HuH-7 (cell line): ENCODE measurements at regions not wholly inside any gene's neighbourhood (a gene's known extent, or its start where the extent isn't known, plus 50 kb on each side); places are given as distances from the start of the nearest gene placed in this dataset.
"Not testable (repeated sequence)": the region's sequence is repeated elsewhere in the genome, so short reads cannot be mapped to it uniquely, and the experiment has no call there.

Source experiments
- DNase-seq: peaks from one replicate; pipeline ENCODE4 v3.0.0; 2011; ENCODE audit warnings: low spot score

DNA sequence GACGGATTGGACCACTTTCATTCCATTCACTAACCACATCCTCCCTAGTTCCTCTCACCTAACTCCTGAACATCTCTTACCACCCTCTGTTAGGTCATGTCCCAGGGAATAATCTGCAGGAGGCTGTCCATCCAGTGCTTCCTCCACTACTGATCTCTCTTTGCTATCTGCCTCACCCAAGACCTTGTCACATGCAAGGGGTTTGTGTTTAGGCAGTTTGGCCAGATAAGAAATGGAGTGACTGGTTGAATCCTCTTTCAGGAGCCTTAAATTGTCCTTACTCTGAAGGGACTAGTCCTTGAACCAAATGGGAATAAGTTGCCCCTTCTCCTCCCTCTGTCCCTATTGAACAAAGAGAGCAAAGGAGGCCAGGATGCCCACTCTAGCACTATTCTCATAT lies 249.2 kb upstream of the BTG1 start:
- no peak for DNase-seq

DNA sequence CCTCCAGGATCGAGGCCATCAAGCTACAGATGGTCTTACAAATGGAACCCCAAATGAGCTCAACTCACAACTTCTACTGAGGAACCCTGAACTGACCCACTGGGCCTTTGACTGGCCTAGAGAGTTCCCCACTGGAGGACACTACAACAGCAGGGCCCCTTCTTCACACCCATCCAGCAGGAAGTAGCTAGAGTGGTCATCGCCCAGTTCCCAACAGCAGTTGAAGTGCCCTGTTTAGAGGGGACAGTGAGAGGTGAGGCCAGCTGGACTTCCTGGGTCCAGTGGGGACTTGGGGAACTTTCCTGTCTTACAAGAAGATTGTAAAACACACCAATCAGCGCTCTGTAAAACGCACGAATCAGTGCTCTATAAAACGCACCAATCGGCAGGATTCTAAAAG lies 247.9 kb upstream of the BTG1 start:
- no peak for DNase-seq

DNA sequence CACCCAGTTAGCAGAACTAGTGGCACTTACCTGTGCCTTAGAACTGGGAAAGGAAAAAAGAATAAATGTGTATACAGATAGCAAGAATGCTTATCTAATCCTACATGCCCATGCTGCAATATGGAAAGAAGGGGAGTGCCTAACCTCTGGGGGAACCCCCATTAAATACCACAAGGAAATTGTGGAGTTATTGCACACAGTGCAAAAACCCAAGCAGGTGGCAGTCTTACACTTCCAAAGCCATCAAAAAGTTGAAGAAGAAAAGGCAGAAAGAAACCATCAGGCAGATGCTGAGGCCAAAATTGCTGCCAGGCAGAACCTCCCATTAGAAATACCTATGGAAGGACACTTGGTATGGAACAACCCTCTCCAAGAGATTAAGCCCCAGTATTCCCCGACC lies 246.1 kb upstream of the BTG1 start:
- DNase-seq = not testable (repeated sequence)

DNA sequence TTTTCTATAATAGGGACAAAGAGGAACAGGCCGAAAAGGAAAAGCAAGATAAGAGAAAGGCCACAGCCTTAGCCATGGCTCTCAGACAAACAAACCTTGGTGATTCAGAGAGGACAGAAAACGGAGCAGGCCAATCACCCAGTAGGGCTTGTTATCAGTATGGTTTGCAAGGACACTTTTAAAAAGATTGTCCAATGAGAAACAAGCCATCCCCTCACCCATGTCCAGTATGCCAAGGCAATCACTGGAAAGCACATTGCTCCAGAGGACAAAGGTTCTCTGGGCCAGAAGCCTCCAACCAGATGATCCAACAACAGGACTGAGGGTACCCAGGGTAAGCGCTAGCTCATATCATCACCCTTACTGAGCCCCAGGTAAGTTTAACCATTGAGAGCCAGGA lies 243.8 kb upstream of the BTG1 start:
- DNase-seq = no peak

DNA sequence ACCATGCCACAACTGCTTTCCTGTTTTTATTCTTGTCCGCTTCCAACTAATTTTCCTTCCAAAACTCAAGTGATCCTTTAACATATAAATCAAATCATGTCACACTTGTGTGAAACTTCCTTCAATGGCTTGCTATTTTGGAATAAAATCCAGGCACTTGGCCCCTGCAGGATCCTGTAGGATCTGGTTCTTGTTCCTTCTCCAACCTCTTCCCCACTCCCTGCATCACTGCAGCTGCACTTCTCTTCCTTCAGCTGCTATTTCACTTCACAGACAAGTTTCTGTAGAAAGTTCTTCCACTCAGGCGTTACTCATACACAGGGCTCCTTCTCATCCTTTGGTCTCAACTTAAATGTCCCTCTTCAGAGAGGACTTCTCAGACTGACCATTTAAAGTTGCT lies 239.7 kb upstream of the BTG1 start:
- no peak for DNase-seq

DNA sequence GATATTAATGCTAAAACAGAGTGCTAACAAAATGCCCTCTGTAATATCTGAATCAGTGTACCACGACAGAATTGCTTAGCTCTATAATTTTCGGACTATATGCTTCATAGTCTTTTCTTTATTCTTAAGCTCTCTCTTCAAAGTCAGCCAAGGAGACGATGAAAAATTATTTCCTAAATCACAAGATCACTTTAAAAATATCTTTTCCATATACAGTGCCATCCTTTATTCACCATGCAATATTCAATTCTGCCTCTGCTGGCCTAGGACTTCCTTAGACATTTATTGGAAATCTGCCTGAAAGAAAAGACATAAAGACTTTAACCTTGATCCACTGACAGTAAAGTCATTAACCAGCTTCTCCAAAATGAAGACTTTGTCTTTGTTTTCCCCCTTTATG lies 238.9 kb upstream of the BTG1 start:
- DNase-seq = no peak

DNA sequence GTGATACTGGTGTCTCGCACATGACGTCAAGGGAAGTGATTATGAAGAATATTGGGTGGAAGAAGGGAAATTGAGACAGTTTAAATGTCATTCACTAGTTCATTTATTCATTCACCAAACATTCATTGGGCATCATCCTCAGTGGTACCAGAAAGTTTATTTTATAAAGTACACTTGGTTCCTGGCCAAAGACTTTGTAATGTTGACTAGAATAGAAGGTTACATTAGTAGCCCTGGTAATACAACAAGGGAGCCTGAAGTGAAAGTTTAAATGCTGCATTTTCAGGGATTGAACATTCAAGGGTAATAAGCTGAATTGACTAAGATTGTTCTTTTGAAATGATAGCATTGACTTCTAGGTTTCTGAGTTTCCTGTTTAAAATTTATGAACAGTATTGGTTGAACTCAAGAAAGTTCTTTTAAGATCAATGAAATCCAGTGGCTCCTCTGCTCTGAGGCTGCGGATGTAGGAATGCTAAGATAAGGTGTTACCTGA lies 236.8 kb upstream of the BTG1 start:
- DNase-seq = no peak

DNA sequence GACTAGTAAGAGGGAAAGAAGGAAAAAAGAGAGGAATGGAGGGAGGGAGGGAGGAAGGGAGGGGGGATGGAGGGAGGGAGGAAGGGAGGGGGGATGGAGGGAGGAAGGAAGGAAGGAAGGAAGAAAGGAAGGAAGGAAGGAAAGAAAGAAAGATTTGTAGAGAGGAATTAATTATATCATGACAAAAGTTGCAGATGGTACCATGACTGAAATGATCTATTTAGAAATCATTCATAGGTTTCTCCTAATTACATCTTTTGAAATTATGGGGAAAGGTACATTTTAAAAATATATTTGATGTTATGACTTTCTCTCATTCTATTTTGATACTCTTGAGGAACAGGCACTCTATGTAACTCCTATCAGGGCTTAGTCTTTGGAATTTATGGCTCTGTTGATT lies 236.2 kb upstream of the BTG1 start:
- no peak for DNase-seq

DNA sequence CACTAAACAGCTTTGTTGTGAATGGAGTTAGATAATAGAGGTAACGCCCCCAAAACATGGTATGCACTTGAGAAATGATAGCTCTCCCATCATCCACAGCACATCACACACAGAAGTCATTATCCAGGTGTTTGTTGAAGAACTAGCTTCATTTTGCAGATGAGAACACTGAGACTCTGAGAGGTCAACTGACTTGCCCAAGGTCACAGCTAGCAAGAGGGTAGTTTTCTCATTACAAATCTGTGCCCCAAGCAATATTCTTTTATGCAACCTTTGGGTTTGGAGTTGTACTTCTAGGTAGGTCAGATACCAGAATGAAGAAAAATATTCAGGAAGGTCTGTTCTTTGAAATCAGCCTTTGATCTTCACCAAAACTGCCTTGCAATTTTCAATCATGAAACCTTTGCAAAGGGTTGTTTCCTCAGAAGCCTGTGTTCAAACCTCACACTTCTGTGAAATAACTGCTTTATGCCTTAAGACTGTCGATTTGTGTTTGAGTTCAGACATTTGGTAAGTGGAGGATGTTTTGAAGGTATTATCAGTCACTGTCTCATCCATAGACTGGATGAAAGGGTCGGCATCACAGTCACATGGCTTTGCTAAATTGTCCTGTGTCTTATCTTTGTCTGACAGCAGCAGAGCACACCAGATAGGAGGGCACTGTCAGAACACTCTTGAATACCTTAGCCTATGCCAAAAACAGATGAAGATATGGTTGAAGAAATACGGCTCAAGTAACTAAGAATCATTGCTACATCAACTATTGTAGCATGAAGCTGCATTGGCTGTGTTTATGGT lies 233.2 kb upstream of the BTG1 start:
- DNase-seq = no peak

DNA sequence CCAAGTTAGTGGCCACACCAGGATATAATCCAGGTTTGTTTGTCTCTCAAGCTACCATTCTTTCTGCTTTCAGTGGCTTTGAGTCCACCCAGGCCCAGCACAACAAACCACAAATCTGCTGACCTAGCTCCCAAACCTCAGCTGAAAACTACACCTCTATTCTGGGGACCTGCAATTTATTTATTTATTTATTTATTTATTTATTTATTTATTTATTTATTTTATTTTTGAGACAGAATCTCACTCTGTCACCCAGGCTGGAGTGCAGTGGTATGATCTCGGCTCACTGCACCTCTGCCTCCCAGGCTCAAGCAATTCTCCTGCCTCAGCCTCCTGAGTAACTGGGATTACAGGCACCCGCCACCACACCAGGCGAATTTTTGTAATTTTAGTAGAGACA lies 229.9 kb upstream of the BTG1 start:
- DNase-seq = not testable (repeated sequence)

DNA sequence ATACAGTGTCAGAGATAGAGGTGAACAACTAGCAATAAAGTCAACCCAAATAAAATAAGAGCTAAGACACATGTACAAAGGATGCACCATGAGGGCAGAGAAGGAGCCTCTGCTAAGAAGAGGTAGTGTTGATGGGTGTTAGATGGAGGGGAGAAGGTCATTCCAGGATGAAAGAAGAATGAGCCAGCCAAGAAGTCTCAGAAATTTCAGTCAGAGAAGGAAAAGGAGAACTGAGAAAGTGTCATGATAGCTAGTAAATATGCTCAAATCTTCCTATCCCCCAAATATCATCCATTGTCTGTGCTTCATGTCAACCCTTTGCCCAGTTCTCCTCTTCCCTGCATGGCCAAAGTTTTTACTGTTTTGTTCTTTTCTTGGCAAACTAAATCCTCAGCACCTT lies 225.2 kb upstream of the BTG1 start:
- DNase-seq = no peak

DNA sequence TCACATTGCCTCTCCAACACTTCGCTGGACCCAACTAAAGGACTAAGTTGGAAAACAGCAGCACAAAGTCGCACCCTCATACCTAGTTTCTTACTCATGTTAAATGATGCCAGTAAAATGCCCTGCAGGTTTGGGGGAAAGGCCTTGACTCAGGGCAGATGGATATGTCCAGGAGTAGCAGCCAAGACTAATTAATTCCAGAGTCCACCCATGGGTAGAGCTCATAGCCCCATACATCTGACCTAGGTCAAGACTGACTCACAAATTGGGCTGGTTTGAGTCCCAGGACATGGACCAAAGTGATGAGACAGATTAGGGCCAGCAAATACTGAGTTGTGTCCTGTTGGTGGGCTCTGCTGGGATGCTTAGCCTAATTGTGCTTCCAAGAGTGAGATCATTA lies 224.0 kb upstream of the BTG1 start:
- no peak for DNase-seq

DNA sequence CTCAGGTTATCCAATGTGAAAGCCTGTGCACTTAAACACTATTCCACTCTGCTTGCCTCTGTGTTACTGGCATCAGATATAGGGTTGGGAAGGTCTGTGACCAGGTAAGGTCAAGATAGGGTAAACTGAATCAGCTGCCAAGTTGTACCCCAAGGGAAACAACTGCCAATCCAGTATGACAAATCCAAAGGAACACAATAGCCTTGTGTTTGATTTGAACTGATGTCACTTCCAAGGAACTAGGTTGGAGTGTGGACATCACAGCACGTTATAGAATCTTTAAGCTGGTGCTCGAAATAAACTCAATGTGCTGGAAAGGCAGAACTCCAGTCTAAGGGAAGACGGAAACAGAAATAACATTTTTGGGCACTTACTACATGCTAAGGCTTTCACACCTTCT lies 223.4 kb upstream of the BTG1 start:
- DNase-seq = no peak

DNA sequence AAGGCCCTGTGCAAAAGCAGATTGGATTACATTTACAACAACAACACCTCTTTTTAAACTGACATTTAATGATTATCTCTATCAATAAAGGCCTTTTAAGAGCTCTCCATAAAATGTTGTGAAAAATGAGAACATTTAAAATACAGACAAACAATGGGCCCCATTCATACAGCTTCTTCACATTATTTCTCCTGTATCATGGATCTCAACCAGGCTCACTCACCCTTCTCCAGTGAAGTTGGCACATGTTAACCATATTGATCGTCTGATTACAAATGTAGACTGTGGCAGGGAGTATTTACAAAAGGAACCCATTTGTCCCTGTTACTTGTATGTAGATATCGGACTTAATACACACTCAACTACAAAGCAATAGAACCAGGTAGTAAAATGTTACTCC lies 220.2 kb upstream of the BTG1 start:
- no peak for DNase-seq

DNA sequence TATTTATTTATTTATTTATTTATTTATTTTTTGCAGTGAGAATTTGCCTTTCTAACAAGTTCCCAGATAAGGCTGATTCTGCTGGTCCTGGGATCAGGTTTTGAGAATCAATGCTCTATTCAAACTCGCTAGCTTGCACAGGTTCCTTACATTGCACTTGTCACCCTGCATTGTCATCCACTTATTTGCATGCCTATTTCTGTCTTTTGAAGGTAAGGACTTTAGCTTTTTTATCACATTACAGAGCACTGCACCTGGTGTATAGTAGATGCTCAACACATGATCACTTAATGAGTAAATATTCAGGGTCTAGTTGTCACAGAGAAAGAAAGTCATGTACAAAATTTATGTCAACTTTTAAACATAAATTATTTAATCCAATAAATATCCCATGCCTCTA lies 219.7 kb upstream of the BTG1 start:
- no peak for DNase-seq

DNA sequence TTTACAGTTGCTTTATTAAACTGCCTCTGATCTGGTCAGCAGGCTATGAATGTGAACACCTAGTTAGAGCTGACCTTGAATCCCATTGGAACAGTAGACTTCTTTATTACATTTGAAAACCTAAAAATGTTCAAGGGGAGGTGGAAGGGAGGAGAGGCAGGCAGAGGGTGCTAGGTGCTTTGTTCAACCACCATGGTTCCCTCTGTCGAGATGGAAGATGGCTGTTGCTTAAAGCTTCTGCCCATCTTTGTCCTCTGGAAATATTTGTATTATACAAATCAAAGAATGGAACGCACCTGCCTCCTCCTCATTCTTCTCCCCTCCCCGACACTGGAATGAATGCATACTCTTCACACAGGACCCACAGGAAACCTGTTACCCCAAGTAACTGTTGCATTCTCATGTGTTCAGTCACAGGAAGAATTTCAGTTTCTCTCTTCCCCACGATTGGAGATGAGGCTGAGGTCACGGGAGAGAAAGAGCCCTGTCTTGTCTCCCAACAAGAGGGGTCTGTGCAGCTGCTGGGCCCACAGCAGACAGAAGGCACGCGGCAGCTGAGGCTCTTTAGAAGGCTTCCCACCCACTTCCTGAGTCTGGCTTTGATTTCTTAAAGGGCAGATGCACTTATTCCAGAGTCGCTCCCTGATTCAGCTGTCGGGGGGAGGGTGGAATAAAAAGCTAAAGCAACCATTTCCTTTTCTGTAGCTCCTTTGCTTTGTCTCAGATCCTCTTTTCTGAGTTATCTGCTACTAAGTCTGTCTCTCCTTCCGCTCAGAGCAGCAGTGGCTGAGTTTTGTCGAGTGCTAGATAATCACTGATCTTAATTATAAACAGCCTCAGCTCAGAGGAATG lies 217.9 kb upstream of the BTG1 start:
- no peak for DNase-seq

DNA sequence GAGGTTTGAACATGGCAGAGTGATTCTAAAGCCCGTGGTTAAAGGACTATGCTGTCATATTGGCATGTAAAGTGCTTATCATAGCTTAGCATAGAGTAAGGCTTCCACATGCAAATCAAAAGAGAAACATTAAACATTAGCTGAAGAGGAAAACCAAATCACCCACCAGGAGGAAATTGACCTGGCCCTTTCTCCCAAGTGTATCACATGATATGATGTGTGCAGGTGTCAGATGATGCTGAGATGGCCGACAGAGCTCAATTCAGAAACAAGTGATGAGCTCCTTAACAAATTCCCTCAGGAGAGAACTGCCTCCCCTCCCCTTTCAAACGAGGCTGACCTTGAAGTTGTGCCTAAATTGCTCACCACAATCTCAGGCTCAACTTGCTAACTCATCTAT lies 217.1 kb upstream of the BTG1 start:
- no peak for DNase-seq

DNA sequence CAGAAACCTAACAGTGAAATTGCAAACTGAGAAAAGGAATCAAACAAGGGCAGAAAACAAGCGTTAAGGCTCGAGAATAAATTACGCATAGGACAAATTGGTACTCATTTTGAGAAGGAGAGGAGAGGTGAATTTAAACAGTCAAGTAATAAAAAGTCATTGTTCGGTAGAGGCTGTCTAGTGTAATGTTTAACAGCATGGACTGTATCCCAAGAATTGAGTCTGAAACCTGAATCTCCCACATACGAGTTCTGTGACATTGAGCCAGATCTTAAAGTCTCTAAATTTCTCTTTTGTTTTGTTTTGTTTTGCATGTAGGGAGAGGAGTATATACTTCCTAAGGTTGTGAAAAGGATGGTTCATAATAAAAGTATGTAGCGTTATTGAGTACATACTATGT lies 216.5 kb upstream of the BTG1 start:
- DNase-seq = no peak

DNA sequence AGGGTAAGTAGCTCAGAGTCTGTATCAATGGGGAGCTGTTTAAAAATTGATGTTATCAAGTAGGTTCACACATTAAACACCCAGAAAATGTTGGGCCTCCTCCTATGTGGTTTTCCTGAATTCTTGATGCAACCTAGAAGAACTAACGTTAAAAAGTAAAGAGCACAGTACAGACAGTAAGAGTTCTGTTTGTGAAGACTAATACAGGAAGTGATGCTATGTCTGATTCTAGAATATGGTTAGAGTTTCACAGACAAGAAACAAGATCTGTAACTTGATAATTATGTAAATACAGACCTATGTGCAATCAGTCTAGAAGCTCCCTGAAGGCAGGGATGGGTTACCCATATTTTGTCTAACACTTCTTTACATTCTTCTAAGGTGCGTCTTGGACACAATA lies 214.9 kb upstream of the BTG1 start:
- no peak for DNase-seq

DNA sequence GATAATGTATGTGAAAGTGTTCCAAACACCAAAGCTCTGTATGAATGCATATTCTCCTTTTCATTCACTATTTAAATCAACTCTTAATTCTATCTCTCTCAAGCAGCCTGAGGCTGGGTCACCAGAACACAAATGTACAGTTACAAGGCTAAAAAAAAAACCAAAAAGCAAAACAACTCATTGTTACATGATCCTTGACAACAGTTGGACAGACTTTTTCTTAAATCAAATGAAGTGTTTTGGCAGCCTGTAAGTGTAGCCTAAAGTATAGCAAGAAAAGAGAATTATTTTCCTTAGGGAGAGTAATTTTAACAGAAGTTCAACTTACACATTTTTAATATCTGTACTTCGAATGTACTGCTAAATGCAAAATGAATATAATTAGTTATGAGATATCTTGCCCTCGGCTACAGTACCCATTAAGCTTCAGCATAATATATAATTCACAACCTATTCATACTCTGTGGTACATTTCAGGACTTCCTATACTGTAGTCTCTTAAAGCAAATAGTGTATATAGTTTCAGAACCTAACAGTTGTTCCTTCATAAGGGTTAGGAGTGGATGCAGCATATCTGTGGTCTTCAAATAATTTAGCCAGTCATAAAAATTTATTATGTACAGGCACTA lies 214.0 kb upstream of the BTG1 start:
- DNase-seq = no peak

DNA sequence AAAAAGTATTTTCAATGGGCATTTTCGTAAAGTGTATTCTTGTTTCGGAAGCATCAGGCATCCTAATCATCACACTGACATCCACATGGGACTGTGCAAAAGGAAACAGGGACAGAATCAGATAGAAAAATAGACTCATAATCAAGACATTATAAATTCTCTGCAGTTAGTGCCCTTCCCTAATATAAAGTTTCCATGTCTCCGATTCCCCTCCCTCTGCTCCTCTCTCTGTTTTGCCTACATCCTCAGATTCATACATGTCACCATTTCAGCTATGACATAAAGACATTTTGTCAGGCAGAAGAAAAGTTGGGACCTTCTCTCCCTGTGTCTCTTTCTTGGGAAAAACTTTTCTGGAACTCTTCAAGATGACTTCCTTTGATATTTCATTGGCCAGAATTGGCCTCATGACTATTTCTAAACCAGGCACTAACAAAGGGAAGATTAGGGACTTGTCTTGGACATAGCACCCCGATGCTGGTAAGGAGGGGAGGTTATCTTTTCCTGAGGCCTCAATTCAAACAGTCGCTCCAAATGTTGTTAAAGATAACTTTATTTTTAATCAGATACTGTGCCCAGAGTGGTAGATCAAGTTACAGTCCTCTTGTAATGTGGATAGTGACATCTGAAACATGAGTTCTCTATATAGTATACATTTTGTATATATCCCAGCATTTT lies 212.1 kb upstream of the BTG1 start:
- DNase-seq = no peak

DNA sequence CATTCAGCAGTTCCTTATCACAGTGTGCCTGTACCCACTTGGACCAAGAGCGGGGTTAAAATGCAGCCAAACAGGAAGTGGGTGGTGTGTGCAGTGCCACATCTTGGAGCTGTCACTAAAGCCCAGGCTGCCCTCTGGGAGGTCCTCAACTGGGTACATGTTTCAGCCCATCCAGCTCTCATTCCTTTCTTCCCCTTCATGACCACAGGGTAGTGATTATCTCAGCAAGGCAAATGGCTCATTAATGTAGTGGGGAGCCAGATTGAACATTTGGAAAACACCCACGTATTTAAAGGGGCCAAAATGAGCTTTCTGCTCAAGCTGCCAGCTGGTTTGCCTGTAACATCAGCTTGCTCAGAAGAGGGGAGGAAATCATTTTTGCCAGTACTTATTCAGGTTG lies 210.8 kb upstream of the BTG1 start:
- DNase-seq = no peak
